ENCODE measurements at regions not wholly inside any gene's neighbourhood (a gene's known extent, or its start where the extent isn't known, plus 50 kb on each side); places are given as distances from the start of the nearest gene placed in this dataset.
"Not testable (repeated sequence)": the region's sequence is repeated elsewhere in the genome, so short reads cannot be mapped to it uniquely, and the experiment has no call there.

DNA sequence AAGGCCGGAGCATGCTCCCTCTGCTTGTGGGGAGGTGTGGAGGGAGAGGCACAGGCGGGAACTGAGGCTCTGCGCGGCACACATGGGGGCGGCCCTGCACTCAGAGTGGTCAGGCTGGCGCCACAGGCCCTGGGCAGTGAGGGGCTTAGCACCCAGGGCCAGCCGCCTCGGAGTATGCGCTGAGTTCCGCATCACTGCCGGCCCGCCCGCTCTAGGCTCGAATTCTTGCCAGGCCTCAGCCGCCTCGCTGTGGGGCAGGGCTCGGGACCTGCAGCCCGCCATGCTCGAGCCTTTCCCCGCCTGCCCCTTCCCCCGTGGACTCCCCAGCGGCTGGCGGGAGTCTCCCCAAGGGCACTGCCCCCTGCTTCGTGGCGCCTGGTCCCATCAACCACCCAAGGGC, 905.9 kb downstream of the SPATA31A6 start:
- H3K18ac ChIP-seq (ENCODE audit: low read depth, low read length); H3K4me3 ChIP-seq (ENCODE audit: insufficient read depth, low read depth, low read length); H4K20me1 ChIP-seq (ENCODE audit: insufficient read depth, low read length); H3K9ac ChIP-seq (ENCODE audit: low read depth, low read length); H2BK120ac ChIP-seq (ENCODE audit: low read depth, low read length); H2BK5ac ChIP-seq (ENCODE audit: low read depth, low read length, poor library complexity, severe bottlenecking); POLR2A ChIA-PET (ENCODE audit: unreplicated experiment); H3K4me2 ChIP-seq (ENCODE audit: low read depth, low read length); ATAC-seq (ENCODE audit: low read depth); H3K56ac ChIP-seq (ENCODE audit: extremely low read depth, insufficient read depth, low read length); H3K27me3 ChIP-seq (ENCODE audit: control insufficient read depth, insufficient read depth, low read length); H2AK9ac ChIP-seq (replicated peaks; ENCODE audit: low read depth, low read length, poor library complexity); H4K5ac ChIP-seq (ENCODE audit: low read depth, low read length); H2AFZ ChIP-seq (replicated peaks; ENCODE audit: low read length, poor library complexity); H4K8ac ChIP-seq (ENCODE audit: low read depth in 2 of 2, low read length in 2 of 2); H3K27ac ChIP-seq (ENCODE audit: insufficient read depth, low read length); CTCF ChIA-PET; H2BK15ac ChIP-seq (ENCODE audit: low read depth, low read length); BruUV-seq (replicated peaks); H3K36me3 ChIP-seq (ENCODE audit: control insufficient read depth, insufficient read depth, low read length); H3K14ac ChIP-seq (replicated peaks; ENCODE audit: low read depth, low read length); H3K9me1 ChIP-seq (ENCODE audit: insufficient read depth, low read length); intact Hi-C loops (cut with micrococcal nuclease); H2AK5ac ChIP-seq (ENCODE audit: low read depth, low read length); in situ Hi-C loops (cut with MboI; ENCODE audit: low sequenced_read_pairs); DNase-seq; H3K9me3 ChIP-seq (ENCODE audit: control insufficient read depth, insufficient read depth, low read length); H3K4me1 ChIP-seq (ENCODE audit: control insufficient read depth, insufficient read depth, low read length); dilution Hi-C loops (cut with HindIII; ENCODE audit: low sequenced_read_pairs, unreplicated experiment); H4K91ac ChIP-seq (ENCODE audit: insufficient read depth, low read depth, low read length); H3K23ac ChIP-seq (ENCODE audit: low read depth, low read length); H3K4ac ChIP-seq (ENCODE audit: low read depth, low read length); H3K79me1 ChIP-seq (ENCODE audit: low read depth in 1 of 2, low read length in 2 of 2); H2BK20ac ChIP-seq (ENCODE audit: low read depth, low read length): not testable (repeated sequence)
- 78% methylated on average over 17 of the region's 25 CpGs; no CpG with 5 or more reads in 1 of the 2 experiments for WGBS, 2 experiments (ENCODE audit: extremely low coverage in 2 of 2, insufficient read length in 1 of 2)

DNA sequence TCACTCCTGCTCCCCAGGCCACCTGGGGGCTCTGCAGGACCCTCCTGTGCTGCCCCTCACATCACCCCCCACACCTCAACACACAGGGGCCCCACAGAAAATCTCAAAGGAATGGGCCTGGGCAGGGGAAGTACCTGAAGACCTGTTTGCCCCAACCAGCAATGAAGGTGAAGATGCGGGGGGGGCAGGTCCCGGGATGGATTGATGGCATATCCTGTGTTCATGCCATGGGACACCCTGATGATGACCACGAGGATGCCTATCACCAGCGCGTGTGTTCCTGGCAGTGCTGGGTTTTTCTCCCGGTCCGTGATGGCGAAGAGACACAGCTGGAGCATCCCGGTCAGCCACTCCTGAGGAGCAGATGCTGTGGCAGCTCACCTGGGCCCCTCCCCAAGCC, 926.9 kb downstream of the SPATA31A6 start:
- DNase-seq; H4K5ac ChIP-seq (ENCODE audit: low read depth, low read length); H3K9me1 ChIP-seq (ENCODE audit: insufficient read depth, low read length); BruUV-seq (replicated peaks); H4K8ac ChIP-seq (ENCODE audit: low read depth in 2 of 2, low read length in 2 of 2); POLR2A ChIA-PET (ENCODE audit: unreplicated experiment); H3K27me3 ChIP-seq (ENCODE audit: control insufficient read depth, insufficient read depth, low read length); H3K56ac ChIP-seq (ENCODE audit: extremely low read depth, insufficient read depth, low read length); H3K79me1 ChIP-seq (ENCODE audit: low read depth in 1 of 2, low read length in 2 of 2); H2AK5ac ChIP-seq (ENCODE audit: low read depth, low read length); H3K4me3 ChIP-seq (ENCODE audit: insufficient read depth, low read depth, low read length); H3K27ac ChIP-seq (ENCODE audit: insufficient read depth, low read length); intact Hi-C loops (cut with micrococcal nuclease); H4K91ac ChIP-seq (ENCODE audit: insufficient read depth, low read depth, low read length); dilution Hi-C loops (cut with HindIII; ENCODE audit: low sequenced_read_pairs, unreplicated experiment); H2BK15ac ChIP-seq (ENCODE audit: low read depth, low read length); H2AK9ac ChIP-seq (replicated peaks; ENCODE audit: low read depth, low read length, poor library complexity); H3K9ac ChIP-seq (ENCODE audit: low read depth, low read length); H2AFZ ChIP-seq (replicated peaks; ENCODE audit: low read length, poor library complexity); H2BK5ac ChIP-seq (ENCODE audit: low read depth, low read length, poor library complexity, severe bottlenecking); H3K18ac ChIP-seq (ENCODE audit: low read depth, low read length); H3K4me1 ChIP-seq (ENCODE audit: control insufficient read depth, insufficient read depth, low read length); ATAC-seq (ENCODE audit: low read depth); H2BK20ac ChIP-seq (ENCODE audit: low read depth, low read length); in situ Hi-C loops (cut with MboI; ENCODE audit: low sequenced_read_pairs); H3K4ac ChIP-seq (ENCODE audit: low read depth, low read length); H3K23ac ChIP-seq (ENCODE audit: low read depth, low read length); H2BK120ac ChIP-seq (ENCODE audit: low read depth, low read length); H4K20me1 ChIP-seq (ENCODE audit: insufficient read depth, low read length); H3K36me3 ChIP-seq (ENCODE audit: control insufficient read depth, insufficient read depth, low read length); H3K14ac ChIP-seq (replicated peaks; ENCODE audit: low read depth, low read length); CTCF ChIA-PET; H3K4me2 ChIP-seq (ENCODE audit: low read depth, low read length); H3K9me3 ChIP-seq (ENCODE audit: control insufficient read depth, insufficient read depth, low read length): not testable (repeated sequence)
- WGBS, 2 experiments (ENCODE audit: extremely low coverage in 2 of 2, insufficient read length in 1 of 2) = 88% methylated on average over 4 of the region's 9 CpGs; no CpG with 5 or more reads in 1 of the 2 experiments
